ENCODE measurements at regions not wholly inside any gene's neighbourhood (a gene's known extent, or its start where the extent isn't known, plus 50 kb on each side); places are given as distances from the start of the nearest gene placed in this dataset.

DNA sequence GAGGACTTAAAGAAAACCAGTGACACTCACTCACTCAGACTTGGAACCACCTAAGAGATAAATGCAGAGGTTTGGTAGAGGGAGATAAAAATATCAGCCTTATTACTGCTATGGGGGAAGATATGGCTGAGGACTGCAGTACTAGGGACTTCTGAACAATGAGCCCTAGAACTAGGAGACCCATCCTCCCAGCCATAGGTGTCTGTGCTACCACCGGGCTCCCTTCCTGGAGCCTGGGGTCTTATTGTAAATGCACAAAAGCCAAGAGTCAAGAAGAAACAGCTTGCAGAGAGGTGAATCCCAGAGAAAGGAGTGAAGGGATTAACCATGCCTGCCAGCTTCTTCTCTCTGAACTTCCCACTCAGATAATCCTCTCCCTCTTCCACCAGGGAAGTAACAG, 108.3 kb upstream of the AKR1E2 start:
- H3K9me3 ChIP-seq (ENCODE audit: low read depth, low read length): no peaks in the 10 kb centered on the region
- H3K4me1 ChIP-seq (ENCODE audit: insufficient read depth, low read length): no peaks in the 10 kb centered on the region
- no peak overlapping the region for H3K4me3 ChIP-seq (ENCODE audit: low read length)
- H3K27me3 ChIP-seq (ENCODE audit: insufficient read depth, low read length): no peaks in the 10 kb centered on the region

DNA sequence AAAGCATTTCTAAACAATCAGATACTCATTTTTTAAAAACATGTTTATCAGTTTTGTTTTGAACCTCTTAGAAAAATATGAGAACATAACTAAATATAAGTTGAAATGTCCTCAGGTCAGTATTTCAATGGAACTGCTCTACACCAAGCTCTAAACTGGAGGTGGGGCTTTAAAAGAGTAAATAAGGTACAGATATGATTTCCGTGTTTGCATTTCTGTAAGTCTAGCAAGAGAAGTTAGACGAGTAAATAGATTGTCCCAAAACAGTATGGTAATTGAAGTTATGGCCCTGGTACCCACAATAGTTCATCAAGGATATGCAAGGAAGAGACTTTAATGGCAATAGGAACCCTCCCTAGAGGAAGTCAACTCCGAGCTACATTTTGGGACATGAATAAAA, 115.1 kb upstream of the AKR1E2 start:
- Histone ChIP-seq H3K27me3 (ENCODE audit: insufficient read depth, low read length) (peaks cover 3% of the 10 kb centered on the region), H3K4me3 (ENCODE audit: low read length) (no peak overlapping the region), H3K4me1 (ENCODE audit: insufficient read depth, low read length) (no peaks in the 10 kb centered on the region), H3K9me3 (ENCODE audit: low read depth, low read length) (no peaks in the 10 kb centered on the region)

DNA sequence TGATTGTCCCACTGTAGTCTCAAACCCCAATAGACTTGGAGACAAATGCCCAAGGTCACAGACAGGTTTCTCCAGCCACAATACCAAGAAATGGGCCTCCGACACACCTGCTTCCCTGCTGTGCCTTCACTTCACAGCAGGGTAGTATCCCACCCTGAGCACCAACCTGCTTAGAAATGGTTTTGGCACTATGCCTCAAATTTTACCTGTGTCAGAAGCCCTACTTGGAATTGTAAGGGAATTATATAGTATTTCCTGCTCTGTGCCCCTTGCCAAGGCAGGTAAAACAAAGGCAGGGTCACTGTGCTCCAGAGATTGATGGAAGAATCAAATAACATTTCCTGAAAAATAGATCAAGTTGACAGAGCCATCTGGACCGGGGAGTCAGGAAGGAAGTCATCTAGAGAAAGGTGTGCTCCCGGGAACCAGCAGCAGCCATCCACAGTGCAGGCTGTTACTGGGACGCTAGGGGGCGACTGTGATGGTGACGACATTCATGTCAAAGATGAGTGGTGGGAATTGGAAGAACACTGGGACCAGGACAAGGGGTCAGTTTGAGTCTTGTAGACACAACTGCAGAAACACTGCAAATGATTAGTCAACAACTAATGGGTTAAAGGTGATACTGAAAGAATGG, 117.8 kb upstream of the AKR1E2 start:
- Histone ChIP-seq H3K4me1 (ENCODE audit: insufficient read depth, low read length) (no peaks in the 10 kb centered on the region), H3K4me3 (ENCODE audit: low read length) (no peak overlapping the region), H3K9me3 (ENCODE audit: low read depth, low read length) (no peaks in the 10 kb centered on the region), H3K27me3 (ENCODE audit: insufficient read depth, low read length) (peaks cover 3% of the 10 kb centered on the region)

DNA sequence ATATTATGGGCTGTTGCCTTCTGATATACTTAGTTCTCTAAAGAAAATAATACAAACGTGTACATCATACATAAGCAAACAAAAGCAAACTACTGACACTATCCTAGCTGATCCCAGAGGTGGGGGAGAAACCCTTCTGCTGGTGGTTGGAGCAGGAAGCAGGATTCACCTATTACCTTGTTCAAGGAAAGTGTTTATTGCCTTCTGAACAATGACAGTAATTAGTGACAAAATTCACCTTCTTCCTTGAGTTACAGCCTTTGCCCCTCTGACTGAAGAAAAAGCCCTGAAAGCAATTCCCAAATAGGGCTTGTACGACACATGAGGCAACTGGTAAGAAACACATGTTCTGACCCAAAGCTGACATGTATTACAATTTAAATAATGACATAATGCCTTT, 118.8 kb upstream of the AKR1E2 start:
- no peak overlapping the region for H3K4me3 ChIP-seq (ENCODE audit: low read length)
- H3K9me3 ChIP-seq (ENCODE audit: low read depth, low read length): no peaks in the 10 kb centered on the region
- peaks cover 3% of the 10 kb centered on the region for H3K27me3 ChIP-seq (ENCODE audit: insufficient read depth, low read length)
- H3K4me1 ChIP-seq (ENCODE audit: insufficient read depth, low read length): no peaks in the 10 kb centered on the region

DNA sequence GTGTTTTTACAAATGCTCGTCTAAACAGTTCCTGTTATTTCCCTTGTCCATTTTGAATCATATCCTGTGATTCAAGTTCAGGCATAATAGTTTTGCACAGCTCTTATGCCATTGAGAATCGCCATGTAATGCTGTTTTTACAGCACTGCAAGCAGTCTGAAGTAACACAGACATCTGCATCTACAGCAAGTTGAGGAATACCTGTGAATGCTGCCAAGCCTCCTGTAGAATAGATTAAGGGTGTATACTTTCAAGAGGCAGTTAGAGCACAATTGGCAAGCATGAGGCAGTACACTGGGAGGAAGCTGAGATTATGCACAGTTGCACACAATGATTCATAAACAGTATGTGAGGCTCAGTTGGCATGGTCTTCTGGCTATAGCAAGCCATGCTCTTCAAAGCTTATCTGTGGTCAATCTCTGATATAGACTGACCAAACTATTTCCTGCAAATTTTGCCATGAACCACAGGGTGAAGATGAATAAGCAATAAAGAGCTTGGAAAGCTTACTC, 121.9 kb upstream of the AKR1E2 start:
- H3K9me3 ChIP-seq (ENCODE audit: low read depth, low read length): no peaks in the 10 kb centered on the region
- peaks cover 3% of the 10 kb centered on the region for H3K27me3 ChIP-seq (ENCODE audit: insufficient read depth, low read length)
- H3K4me1 ChIP-seq (ENCODE audit: insufficient read depth, low read length): no peaks in the 10 kb centered on the region
- H3K4me3 ChIP-seq (ENCODE audit: low read length): no peak overlapping the region

DNA sequence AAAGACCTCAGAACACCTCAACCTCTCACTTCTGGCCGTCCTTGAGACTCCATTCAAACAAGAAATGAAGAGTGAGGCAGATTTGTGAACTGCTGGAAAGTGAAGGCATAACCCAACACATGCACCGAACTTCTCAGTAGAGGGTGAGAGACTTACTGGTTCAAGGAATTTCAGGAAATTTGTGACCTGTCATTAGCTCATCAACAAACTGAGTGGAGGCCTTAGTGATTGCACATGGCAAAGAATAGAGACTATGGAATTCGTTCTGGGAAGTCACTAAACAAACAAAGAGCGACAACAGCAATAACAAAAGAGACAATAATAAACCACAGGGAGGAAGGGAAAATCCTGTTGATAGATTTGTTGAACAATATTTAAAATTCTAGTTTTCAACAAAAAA, 125.0 kb upstream of the AKR1E2 start:
- H3K4me3 ChIP-seq (ENCODE audit: low read length): no peak overlapping the region
- no peaks in the 10 kb centered on the region for H3K9me3 ChIP-seq (ENCODE audit: low read depth, low read length)
- H3K27me3 ChIP-seq (ENCODE audit: insufficient read depth, low read length): peaks cover 4% of the 10 kb centered on the region
- H3K4me1 ChIP-seq (ENCODE audit: insufficient read depth, low read length): no peaks in the 10 kb centered on the region

DNA sequence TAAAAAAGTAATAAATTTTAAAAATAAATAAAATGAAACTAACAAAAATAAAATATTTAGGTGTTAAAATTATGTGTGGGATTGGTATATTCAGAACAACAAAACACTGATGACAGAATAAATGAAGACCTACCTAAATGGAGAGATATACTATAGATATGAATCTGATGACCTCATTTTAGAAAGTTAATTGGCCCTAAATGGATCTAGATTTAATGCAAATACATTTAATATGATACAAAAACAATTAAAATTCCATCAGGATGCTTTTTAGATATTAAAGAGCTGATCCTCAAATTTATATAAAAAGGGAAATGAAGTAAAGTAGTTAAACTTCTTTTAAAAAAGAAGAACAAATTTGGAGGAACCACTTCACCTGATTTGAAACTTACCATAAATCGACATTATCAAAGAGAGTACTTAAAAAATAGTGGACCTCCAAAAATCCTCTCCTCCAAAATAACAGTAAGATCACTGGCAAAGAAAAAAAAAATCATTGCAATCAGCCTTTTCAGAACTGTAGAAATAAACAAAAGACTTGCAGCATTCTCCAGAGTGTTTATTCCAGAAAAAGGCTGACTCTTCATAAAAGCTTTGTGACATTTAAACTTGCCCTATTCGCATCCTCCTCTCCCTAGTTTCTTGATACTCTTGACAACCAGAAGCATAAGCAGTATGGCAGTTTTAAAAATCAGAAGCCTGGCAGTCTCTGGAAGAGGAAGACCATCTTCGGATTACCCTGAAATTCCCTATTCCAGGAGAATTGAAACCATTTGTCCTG, 125.9 kb upstream of the AKR1E2 start:
- H3K9me3 ChIP-seq (ENCODE audit: low read depth, low read length): no peaks in the 10 kb centered on the region
- peaks cover 4% of the 10 kb centered on the region for H3K27me3 ChIP-seq (ENCODE audit: insufficient read depth, low read length)
- no peaks in the 10 kb centered on the region for H3K4me1 ChIP-seq (ENCODE audit: insufficient read depth, low read length)
- no peak overlapping the region for H3K4me3 ChIP-seq (ENCODE audit: low read length)

DNA sequence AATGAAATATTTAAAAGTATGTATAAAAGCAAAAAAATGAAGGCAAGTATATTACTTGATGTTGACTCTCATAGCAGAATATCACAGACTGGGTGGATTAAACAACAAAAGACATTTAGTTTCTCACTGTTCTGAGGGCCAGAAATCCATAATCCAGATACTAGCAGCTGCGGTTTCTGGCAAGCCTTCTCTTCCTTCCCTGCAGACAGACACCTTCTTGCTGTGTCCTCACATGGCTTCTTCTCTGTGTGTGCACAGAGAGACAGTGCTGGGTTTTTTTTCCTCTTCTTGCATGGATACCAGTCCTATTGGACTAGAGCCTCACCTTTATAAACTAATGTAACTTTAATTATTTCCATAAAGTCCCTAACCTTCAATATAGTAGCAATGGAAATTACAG, 127.9 kb upstream of the AKR1E2 start:
- H3K27me3 ChIP-seq (ENCODE audit: insufficient read depth, low read length): peaks cover 4% of the 10 kb centered on the region
- H3K4me1 ChIP-seq (ENCODE audit: insufficient read depth, low read length): no peaks in the 10 kb centered on the region
- H3K9me3 ChIP-seq (ENCODE audit: low read depth, low read length): no peaks in the 10 kb centered on the region
- no peak overlapping the region for H3K4me3 ChIP-seq (ENCODE audit: low read length)

DNA sequence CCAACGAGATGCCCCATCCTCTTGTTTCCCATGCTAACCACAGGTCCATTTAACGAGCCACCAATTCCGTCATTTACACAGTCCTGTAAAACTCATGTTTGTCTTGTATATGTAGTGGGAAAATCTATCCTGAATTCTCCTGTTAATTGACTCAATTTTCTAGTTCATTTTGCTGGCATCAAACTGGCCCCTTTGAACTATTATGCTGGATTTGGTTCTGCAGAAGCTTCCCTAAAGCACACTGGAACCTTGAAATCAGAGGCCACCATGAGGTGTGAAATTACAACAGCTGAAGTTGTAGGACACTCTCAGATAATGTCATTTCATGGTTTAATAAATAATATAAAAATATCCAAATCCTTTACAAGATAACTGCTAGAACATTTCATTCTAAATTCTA, 129.8 kb upstream of the AKR1E2 start:
- no peaks in the 10 kb centered on the region for H3K4me1 ChIP-seq (ENCODE audit: insufficient read depth, low read length)
- no peak overlapping the region for H3K4me3 ChIP-seq (ENCODE audit: low read length)
- no peaks in the 10 kb centered on the region for H3K9me3 ChIP-seq (ENCODE audit: low read depth, low read length)
- H3K27me3 ChIP-seq (ENCODE audit: insufficient read depth, low read length): peaks cover 4% of the 10 kb centered on the region

DNA sequence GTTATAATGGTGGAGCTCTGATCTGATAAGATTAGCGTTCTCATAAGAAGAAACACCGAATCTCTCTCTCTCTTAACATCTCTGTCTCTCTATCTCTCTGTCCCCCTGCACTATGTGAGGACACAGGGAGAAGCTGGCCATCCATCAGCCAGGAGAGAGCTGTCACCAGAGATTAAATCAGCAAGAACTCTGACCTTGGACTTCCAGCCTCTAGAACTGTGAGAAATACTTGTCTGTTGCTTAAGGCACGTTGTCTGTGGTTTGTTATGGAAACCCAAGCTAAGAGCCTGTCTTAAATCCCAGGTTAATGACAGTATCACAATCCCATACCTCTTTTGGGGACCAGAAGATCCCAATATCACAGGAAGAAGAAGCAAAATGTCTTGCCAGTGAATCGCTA, 132.0 kb upstream of the AKR1E2 start:
- no peak overlapping the region for H3K4me3 ChIP-seq (ENCODE audit: low read length)
- H3K27me3 ChIP-seq (ENCODE audit: insufficient read depth, low read length): peaks cover 4% of the 10 kb centered on the region
- H3K4me1 ChIP-seq (ENCODE audit: insufficient read depth, low read length): no peaks in the 10 kb centered on the region
- no peaks in the 10 kb centered on the region for H3K9me3 ChIP-seq (ENCODE audit: low read depth, low read length)

DNA sequence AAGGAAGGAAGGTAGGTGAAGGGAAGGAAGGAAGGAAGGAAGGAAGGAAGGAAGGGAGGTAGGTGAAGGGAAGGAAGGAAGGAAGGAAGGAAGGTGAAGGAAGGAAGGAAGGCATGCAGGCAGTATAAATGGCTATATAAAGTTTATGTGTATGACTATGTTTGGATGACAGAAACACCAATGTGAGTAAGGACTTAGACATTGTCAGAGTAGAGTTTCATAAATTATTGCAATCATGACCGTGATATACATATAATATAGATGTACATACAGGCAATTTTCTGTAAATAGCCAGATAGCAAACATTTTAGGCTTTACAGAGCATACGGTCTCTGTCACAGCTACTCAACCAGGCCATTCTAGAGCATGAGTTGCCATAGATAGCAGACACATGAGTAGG, 133.8 kb upstream of the AKR1E2 start:
- Histone ChIP-seq H3K4me3 (ENCODE audit: low read length) (no peak overlapping the region), H3K4me1 (ENCODE audit: insufficient read depth, low read length) (no peaks in the 10 kb centered on the region), H3K9me3 (ENCODE audit: low read depth, low read length) (no peaks in the 10 kb centered on the region), H3K27me3 (ENCODE audit: insufficient read depth, low read length) (no peaks in the 10 kb centered on the region)

DNA sequence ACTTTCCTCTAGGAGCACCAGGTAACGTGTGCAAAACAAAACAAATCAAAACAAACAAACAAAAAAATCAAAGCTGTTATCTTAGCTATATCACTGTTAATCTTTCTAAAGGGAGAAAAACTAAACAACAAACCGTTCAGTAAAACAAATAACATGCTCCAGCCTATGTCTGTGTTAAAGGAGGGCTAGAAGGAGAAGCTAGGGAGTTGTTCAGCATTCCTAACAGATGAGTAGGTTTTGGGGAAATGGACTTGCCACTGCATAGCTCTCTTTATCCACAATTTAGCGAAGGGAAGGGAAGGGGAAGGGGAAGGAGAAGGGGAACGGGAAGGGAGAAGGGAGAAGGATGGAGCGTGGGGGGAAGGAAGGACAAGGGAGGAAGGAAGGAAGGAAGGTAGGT, 134.2 kb upstream of the AKR1E2 start:
- Histone ChIP-seq H3K27me3 (ENCODE audit: insufficient read depth, low read length) (no peaks in the 10 kb centered on the region), H3K4me1 (ENCODE audit: insufficient read depth, low read length) (no peaks in the 10 kb centered on the region), H3K4me3 (ENCODE audit: low read length) (no peak overlapping the region), H3K9me3 (ENCODE audit: low read depth, low read length) (no peaks in the 10 kb centered on the region)

DNA sequence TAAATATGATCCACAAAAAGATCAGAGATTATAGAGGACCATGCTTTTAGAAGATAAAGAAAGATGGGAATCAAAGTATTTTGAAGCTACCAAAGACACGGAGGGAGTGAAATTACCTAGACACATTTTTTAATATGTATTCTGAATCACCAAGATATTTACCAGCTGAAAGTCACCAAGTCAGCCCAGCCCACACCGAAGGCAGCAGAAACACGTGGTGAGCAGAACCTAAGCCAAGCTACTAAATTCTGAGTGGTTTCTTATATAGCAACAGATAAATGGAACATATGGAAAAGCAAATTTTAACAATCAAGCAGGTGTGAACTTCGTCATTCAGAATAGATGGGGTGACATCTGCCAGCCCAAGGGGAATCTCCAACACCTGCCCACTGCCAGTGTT, 134.7 kb upstream of the AKR1E2 start:
- no peaks in the 10 kb centered on the region for H3K27me3 ChIP-seq (ENCODE audit: insufficient read depth, low read length)
- no peaks in the 10 kb centered on the region for H3K9me3 ChIP-seq (ENCODE audit: low read depth, low read length)
- no peak overlapping the region for H3K4me3 ChIP-seq (ENCODE audit: low read length)
- H3K4me1 ChIP-seq (ENCODE audit: insufficient read depth, low read length): no peaks in the 10 kb centered on the region

DNA sequence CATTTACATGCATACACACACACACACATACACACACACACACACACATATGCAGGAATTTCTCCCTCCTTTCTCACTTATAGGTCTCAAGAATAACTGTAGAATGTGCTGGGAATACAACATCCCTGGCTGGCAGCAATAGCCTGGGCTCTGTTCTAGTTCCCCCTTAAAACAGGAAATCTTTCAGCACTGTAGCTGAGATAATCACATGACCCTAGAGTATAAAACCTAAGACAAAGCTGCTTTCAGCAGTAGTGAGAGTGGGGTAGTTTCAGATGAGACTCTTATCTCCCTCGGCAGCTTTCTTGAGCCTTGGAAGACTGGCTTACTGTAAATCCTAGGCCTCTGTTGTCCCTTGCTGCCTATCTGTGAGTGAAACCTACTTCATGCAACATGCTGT, 137.4 kb upstream of the AKR1E2 start:
- H3K9me3 ChIP-seq (ENCODE audit: low read depth, low read length): no peaks in the 10 kb centered on the region
- no peaks in the 10 kb centered on the region for H3K4me1 ChIP-seq (ENCODE audit: insufficient read depth, low read length)
- no peak overlapping the region for H3K4me3 ChIP-seq (ENCODE audit: low read length)
- no peaks in the 10 kb centered on the region for H3K27me3 ChIP-seq (ENCODE audit: insufficient read depth, low read length)

DNA sequence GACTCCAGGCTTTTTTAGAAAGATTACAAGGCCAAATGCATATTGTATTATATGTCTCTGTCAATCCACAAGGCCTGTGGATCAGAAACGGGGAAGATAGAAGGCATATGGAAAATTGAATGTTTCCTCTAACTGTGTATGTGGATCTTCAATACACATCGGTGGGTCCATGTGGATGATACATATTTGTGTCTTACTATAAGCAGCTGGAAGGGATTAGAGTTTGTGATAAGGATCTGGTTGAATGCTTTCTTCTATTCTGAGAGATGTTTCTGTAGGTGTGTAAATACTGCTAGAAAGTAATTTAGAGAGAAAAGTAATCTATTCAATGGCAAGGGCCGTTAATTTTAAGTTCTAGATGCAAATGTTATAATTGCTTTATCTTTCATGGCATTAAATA, 137.8 kb upstream of the AKR1E2 start:
- no peaks in the 10 kb centered on the region for H3K9me3 ChIP-seq (ENCODE audit: low read depth, low read length)
- no peaks in the 10 kb centered on the region for H3K4me1 ChIP-seq (ENCODE audit: insufficient read depth, low read length)
- H3K27me3 ChIP-seq (ENCODE audit: insufficient read depth, low read length): no peaks in the 10 kb centered on the region
- no peak overlapping the region for H3K4me3 ChIP-seq (ENCODE audit: low read length)

DNA sequence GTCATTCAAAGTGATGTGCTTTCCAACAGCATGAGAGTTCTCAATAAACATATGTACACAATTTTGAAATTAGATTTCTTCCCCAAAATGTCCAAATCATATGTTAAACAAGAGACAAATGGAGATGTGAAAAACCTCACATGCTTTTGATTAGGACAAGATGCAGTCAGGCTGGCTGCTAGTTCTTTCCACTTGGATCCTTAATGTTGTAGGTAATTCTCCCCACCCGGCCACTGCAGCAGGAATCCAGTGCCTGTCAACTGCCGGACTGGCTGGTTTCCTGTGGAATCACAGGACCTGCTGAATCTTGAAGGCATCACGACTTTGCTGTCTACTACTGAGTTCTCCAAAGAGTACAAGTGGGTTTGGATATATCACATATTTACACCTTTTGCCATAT, 138.6 kb upstream of the AKR1E2 start:
- no peaks in the 10 kb centered on the region for H3K27me3 ChIP-seq (ENCODE audit: insufficient read depth, low read length)
- no peaks in the 10 kb centered on the region for H3K9me3 ChIP-seq (ENCODE audit: low read depth, low read length)

More for the DNA sequence above, 138.6 kb upstream of the AKR1E2 start:
- Histone ChIP-seq H3K4me3 (ENCODE audit: low read length) (no peak overlapping the region), H3K4me1 (ENCODE audit: insufficient read depth, low read length) (no peaks in the 10 kb centered on the region)

All from mononuclear cell (primary cell).